T-helper 17 cell (primary cell): ENCODE measurements at regions not wholly inside any gene's neighbourhood (a gene's known extent, or its start where the extent isn't known, plus 50 kb on each side); places are given as distances from the start of the nearest gene placed in this dataset.
"Not testable (repeated sequence)": the region's sequence is repeated elsewhere in the genome, so short reads cannot be mapped to it uniquely, and the experiment has no call there.

Experiments used
- ATAC-seq: fragments of 150-1000 bp; cut with Tn5 transposase; 2 replicates; pipeline ENCODE4 v1.10.0; 2021; ENCODE audit warnings: mild to moderate bottlenecking, moderate library complexity
- DNase-seq, 3 donors: peaks; one replicate each; pipeline versions ENCODE4 v3.0.0 to v3.0.0-alpha.2; 2020 to 2021
- H3K9me3 ChIP-seq: one replicate; pipeline ENCODE4 v1.7.0; 2013; ENCODE audit warnings: low read length, mild to moderate bottlenecking; ENCODE audit not compliant: control insufficient read depth, poor library complexity, severe bottlenecking
- H3K27ac Mint-ChIP-seq: one replicate; pipeline ENCODE4 v1.8.0; 2022; ENCODE audit warnings: mild to moderate bottlenecking, moderate library complexity, mixed read lengths
- H3K27me3 Mint-ChIP-seq: one replicate; pipeline ENCODE4 v1.8.0; 2022; ENCODE audit warnings: mixed read lengths
- H3K36me3 Mint-ChIP-seq: one replicate; pipeline ENCODE4 v1.8.0; 2022; ENCODE audit warnings: low read depth, mixed read lengths
- H3K4me1 Mint-ChIP-seq: one replicate; pipeline ENCODE4 v1.8.0; 2022; ENCODE audit warnings: mild to moderate bottlenecking, mixed read lengths
- H3K4me3 Mint-ChIP-seq: one replicate; pipeline ENCODE4 v1.8.0; 2022; ENCODE audit warnings: mild to moderate bottlenecking, moderate library complexity, mixed read lengths

GRCh38 chr6:19934996-19935591 is 97.9 kb downstream of the ID4 start:
- H3K9me3 ChIP-seq, result no peaks in the 10 kb centered on the region
- ATAC-seq, result no peak
- Mint-ChIP-seq H3K36me3 (no peaks in the 10 kb centered on the region), H3K4me3 (no peak overlapping the region), H3K27ac (no peak overlapping the region), H3K27me3 (no peaks in the 10 kb centered on the region), H3K4me1 (no peaks in the 10 kb centered on the region)
- DNase-seq, result no peak

DNA sequence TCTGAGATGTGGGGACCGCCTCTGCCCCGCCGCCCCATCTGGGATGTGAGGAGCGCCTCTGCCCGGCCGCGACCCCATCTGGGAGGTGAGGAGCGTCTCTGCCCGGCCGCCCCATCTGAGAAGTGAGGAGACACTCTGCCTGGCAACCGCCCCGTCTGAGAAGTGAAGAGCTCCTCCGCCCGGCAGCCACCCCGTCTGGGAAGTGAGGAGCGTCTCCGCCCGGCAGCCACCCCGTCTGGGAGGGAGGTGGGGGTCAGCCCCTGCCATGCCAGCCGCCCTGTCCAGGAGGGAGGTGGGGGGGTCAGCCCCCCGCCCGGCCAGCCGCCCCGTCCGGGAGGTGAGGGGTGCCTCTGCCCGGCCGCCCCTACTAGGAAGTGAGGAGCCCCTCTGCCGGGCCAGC is 102.2 kb downstream of the ID4 start:
- H3K27ac Mint-ChIP-seq, ATAC-seq, H3K36me3 Mint-ChIP-seq, H3K4me1 Mint-ChIP-seq, H3K27me3 Mint-ChIP-seq, DNase-seq, H3K9me3 ChIP-seq, H3K4me3 Mint-ChIP-seq: not testable (repeated sequence)

DNA sequence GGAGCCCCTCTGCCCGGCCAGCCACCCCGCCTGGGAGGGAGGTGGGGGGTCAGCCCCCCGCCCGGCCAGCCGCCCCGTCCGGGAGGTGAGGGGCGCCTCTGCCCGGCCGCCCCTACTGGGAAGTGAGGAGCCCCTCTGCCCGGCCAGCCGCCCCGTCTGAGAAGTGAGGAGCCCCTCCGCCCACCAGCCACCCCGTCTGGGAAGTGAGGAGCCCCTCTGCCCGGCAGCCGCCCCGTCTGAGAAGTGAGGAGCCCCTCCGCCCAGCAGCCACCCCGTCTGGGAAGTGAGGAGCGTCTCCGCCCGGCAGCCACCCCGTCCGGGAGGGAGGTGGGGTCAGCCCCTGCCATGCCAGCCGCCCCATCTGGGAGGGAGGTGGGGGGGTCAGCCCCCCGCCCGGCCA is 102.8 kb downstream of the ID4 start:
- H3K27me3 Mint-ChIP-seq, H3K9me3 ChIP-seq, ATAC-seq, H3K27ac Mint-ChIP-seq, H3K36me3 Mint-ChIP-seq, H3K4me3 Mint-ChIP-seq, H3K4me1 Mint-ChIP-seq, DNase-seq: not testable (repeated sequence)

GRCh38 chr6:19943042-19943441 is 105.9 kb downstream of the ID4 start:
- Mint-ChIP-seq H3K4me3 (no peak overlapping the region), H3K27ac (no peak overlapping the region), H3K4me1 (no peaks in the 10 kb centered on the region)

DNA sequence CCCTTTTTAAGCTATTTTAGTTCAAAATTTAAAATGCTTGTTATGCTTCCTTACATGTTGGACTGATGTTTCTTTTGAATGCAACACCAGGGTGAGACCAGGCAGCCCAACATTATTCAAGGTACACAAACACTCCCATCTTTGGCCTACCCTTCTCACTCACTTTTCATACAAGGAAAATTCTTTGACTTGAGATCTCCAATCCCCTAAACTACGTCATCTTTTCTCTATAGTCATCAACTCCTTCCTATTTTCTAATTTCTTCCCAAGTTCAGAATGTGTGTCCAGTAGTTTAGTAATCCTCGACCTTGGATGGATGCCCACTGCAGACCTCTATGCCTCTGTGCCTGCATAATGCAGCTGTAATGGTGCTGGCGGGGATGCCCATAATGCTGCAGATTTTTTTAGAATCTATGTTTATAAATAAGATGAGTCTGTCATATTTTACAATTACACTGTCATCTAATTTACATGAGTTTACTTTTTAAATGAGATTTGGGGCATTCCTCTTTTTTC is 108.7 kb downstream of the ID4 start:
- ATAC-seq (no peak), DNase-seq (no peak)
- no peaks in the 10 kb centered on the region for H3K9me3 ChIP-seq
- Mint-ChIP-seq H3K4me3 (no peak overlapping the region), H3K27me3 (no peaks in the 10 kb centered on the region), H3K27ac (no peak overlapping the region), H3K36me3 (no peaks in the 10 kb centered on the region), H3K4me1 (no peaks in the 10 kb centered on the region)

More at GRCh38 chr6:19943042-19943441, 105.9 kb downstream of the ID4 start:
- DNase-seq (no peak), ATAC-seq (no peak)
- no peaks in the 10 kb centered on the region for H3K36me3 Mint-ChIP-seq
- H3K27me3 Mint-ChIP-seq, result no peaks in the 10 kb centered on the region
- H3K9me3 ChIP-seq, result no peaks in the 10 kb centered on the region

- no peak overlapping the region for H3K4me3 Mint-ChIP-seq
- no peaks in the 10 kb centered on the region for H3K27me3 Mint-ChIP-seq
- no peaks in the 10 kb centered on the region for H3K9me3 ChIP-seq
- DNase-seq, result no peak
- no peaks in the 10 kb centered on the region for H3K36me3 Mint-ChIP-seq
- no peaks in the 10 kb centered on the region for H3K4me1 Mint-ChIP-seq
- no peak overlapping the region for H3K27ac Mint-ChIP-seq
- no peak for ATAC-seq
Measured at GRCh38 chr6:19949155-19949554, 112.0 kb downstream of the ID4 start.

GRCh38 chr6:19964115-19964514 is 126.9 kb downstream of the ID4 start:
- Mint-ChIP-seq H3K4me1 (no peaks in the 10 kb centered on the region), H3K27ac (no peak overlapping the region), H3K4me3 (no peak overlapping the region), H3K36me3 (no peaks in the 10 kb centered on the region), H3K27me3 (no peaks in the 10 kb centered on the region)
- ATAC-seq, result no peak
- H3K9me3 ChIP-seq, result no peaks in the 10 kb centered on the region
- no peak for DNase-seq

- no peak overlapping the region for H3K4me3 Mint-ChIP-seq
- no peak overlapping the region for H3K27ac Mint-ChIP-seq
- DNase-seq (no peak), ATAC-seq (no peak)
- H3K36me3 Mint-ChIP-seq, result no peaks in the 10 kb centered on the region
- no peaks in the 10 kb centered on the region for H3K4me1 Mint-ChIP-seq
- no peaks in the 10 kb centered on the region for H3K9me3 ChIP-seq
- peaks cover under 1% of the 10 kb centered on the region for H3K27me3 Mint-ChIP-seq
Measured at GRCh38 chr6:19968201-19968600, 131.0 kb downstream of the ID4 start.

DNA sequence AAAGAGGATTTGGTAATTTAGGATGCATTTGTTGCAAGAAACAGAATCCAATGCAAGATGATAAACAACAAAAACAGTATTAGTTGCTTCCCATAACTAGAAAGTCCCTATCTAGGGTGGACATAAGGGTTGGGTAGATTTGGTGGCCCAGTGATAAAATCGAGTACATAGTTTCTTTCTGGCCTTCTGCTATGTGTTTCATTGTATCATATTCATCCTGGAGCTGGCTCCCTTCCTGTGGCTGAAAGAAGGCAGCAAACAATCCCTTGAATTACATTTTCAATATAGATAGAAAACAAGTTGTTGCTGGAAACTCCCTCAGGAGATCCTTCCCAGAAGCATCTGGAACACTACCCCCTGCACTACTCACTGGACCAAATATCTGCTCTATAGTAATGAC is 135.1 kb downstream of the ID4 start:
- DNase-seq (no peak), ATAC-seq (no peak)
- Mint-ChIP-seq H3K27ac (no peak overlapping the region), H3K27me3 (peaks cover 9% of the 10 kb centered on the region), H3K36me3 (no peaks in the 10 kb centered on the region), H3K4me3 (no peak overlapping the region), H3K4me1 (no peaks in the 10 kb centered on the region)
- no peaks in the 10 kb centered on the region for H3K9me3 ChIP-seq

- Mint-ChIP-seq H3K27me3 (peaks cover 19% of the 10 kb centered on the region), H3K4me3 (no peak overlapping the region), H3K4me1 (no peaks in the 10 kb centered on the region), H3K27ac (no peak overlapping the region), H3K36me3 (no peaks in the 10 kb centered on the region)
- ATAC-seq (no peak), DNase-seq (no peak)
- H3K9me3 ChIP-seq, result no peaks in the 10 kb centered on the region
Measured at GRCh38 chr6:19976411-19977129, 139.4 kb downstream of the ID4 start.

- ATAC-seq (no peak), DNase-seq (no peak)
- Mint-ChIP-seq H3K27ac (peak overlapping the region; percentile 54), H3K4me3 (no peak overlapping the region), H3K4me1 (no peaks in the 10 kb centered on the region), H3K36me3 (no peaks in the 10 kb centered on the region), H3K27me3 (peaks cover 30% of the 10 kb centered on the region)
- no peaks in the 10 kb centered on the region for H3K9me3 ChIP-seq
Measured at GRCh38 chr6:19979059-19979458, 141.9 kb downstream of the ID4 start.

DNA sequence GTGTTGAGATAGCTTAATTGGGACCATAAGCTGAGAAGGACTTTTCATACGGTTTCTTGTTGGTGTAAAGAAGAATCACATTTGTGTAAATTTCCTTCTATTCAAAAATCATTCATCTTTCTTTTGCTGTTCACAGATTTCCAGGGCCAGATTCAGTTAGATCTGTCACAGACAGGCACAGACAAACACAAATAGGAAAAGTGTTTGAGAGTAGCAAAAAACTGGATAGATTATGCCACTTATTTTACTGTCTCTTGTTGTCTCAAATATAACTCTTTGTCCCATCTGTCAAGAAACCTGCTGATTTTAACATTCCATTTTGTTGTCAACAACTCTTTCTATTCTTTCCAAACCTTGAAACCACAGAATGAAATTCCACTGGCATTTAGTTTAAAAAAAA is 142.8 kb downstream of the ID4 start:
- Mint-ChIP-seq H3K27me3 (peaks cover 30% of the 10 kb centered on the region), H3K27ac (no peak overlapping the region)
- ATAC-seq, result no peak

DNA sequence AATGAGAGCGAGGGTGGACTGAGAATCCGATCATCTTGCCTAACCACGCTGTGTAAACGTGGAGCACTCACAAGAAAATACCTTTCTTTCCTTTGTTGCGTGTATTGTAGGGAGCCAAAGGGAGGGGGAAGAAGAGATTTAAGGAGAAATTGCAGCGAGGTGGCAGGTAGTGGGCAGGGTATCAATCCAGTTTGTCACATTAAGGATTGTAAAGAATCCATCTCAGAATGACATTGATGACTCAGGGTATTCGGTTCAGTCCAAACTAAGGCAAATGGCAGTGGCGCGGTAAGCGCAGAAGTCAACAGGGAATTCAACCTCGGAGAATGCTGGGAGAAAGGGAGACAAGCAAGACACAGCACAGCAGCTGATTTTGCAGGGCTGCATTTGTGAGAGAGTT is 146.2 kb downstream of the ID4 start:
- Mint-ChIP-seq H3K27me3 (peaks cover 38% of the 10 kb centered on the region), H3K36me3 (no peaks in the 10 kb centered on the region), H3K4me3 (no peak overlapping the region), H3K27ac (no peak overlapping the region), H3K4me1 (no peaks in the 10 kb centered on the region)
- H3K9me3 ChIP-seq, result no peaks in the 10 kb centered on the region
- ATAC-seq (no peak), DNase-seq (no peak)

More for the DNA sequence above, 142.8 kb downstream of the ID4 start:
- no peak overlapping the region for H3K4me3 Mint-ChIP-seq
- H3K9me3 ChIP-seq, result no peaks in the 10 kb centered on the region
- no peak for DNase-seq
- H3K36me3 Mint-ChIP-seq, result no peaks in the 10 kb centered on the region
- H3K4me1 Mint-ChIP-seq, result no peaks in the 10 kb centered on the region
